ENCODE measurements at regions not wholly inside any gene's neighbourhood (a gene's known extent, or its start where the extent isn't known, plus 50 kb on each side); places are given as distances from the start of the nearest gene placed in this dataset.

GRCh38 chr3:135348690-135349089, 553.6 kb downstream of the EPHB1 start:
- Mint-ChIP-seq H3K27me3 (ENCODE audit: unreplicated experiment) (no peaks in the 10 kb centered on the region), H3K9me3 (ENCODE audit: unreplicated experiment) (no peaks in the 10 kb centered on the region), H3K4me1 (ENCODE audit: unreplicated experiment) (no peaks in the 10 kb centered on the region), H3K36me3 (ENCODE audit: low read depth, unreplicated experiment) (no peaks in the 10 kb centered on the region), H3K4me3 (ENCODE audit: unreplicated experiment) (no peak overlapping the region), H3K27ac (ENCODE audit: unreplicated experiment) (no peak overlapping the region)
- no peak for TF ChIP-seq CTCF (IDR thresholded peaks at IDR 0.05; ENCODE audit: unreplicated experiment)
- no peak for DNase-seq (ENCODE audit: low spot score)

- Mint-ChIP-seq H3K27me3 (ENCODE audit: unreplicated experiment) (no peaks in the 10 kb centered on the region), H3K27ac (ENCODE audit: unreplicated experiment) (no peak overlapping the region), H3K9me3 (ENCODE audit: unreplicated experiment) (no peaks in the 10 kb centered on the region), H3K4me1 (ENCODE audit: unreplicated experiment) (no peaks in the 10 kb centered on the region), H3K4me3 (ENCODE audit: unreplicated experiment) (no peak overlapping the region), H3K36me3 (ENCODE audit: low read depth, unreplicated experiment) (no peaks in the 10 kb centered on the region)
- no peak for TF ChIP-seq CTCF (IDR thresholded peaks at IDR 0.05; ENCODE audit: unreplicated experiment)
- DNase-seq (ENCODE audit: low spot score) = no peak
Observed at GRCh38 chr3:135349254-135349948, 554.3 kb downstream of the EPHB1 start.

GRCh38 chr3:135352213-135352612, 557.2 kb downstream of the EPHB1 start:
- no peak for TF ChIP-seq CTCF (IDR thresholded peaks at IDR 0.05; ENCODE audit: unreplicated experiment)
- H3K4me1 Mint-ChIP-seq (ENCODE audit: unreplicated experiment) = no peaks in the 10 kb centered on the region
- no peak for DNase-seq (ENCODE audit: low spot score)
- no peaks in the 10 kb centered on the region for H3K36me3 Mint-ChIP-seq (ENCODE audit: low read depth, unreplicated experiment)
- H3K4me3 Mint-ChIP-seq (ENCODE audit: unreplicated experiment) = no peak overlapping the region
- H3K27ac Mint-ChIP-seq (ENCODE audit: unreplicated experiment) = no peak overlapping the region
- no peaks in the 10 kb centered on the region for H3K9me3 Mint-ChIP-seq (ENCODE audit: unreplicated experiment)
- no peaks in the 10 kb centered on the region for H3K27me3 Mint-ChIP-seq (ENCODE audit: unreplicated experiment)

GRCh38 chr3:135362889-135363288, 567.8 kb downstream of the EPHB1 start:
- Mint-ChIP-seq H3K27me3 (ENCODE audit: unreplicated experiment) (peaks cover 4% of the 10 kb centered on the region), H3K4me3 (ENCODE audit: unreplicated experiment) (no peak overlapping the region), H3K9me3 (ENCODE audit: unreplicated experiment) (no peaks in the 10 kb centered on the region), H3K4me1 (ENCODE audit: unreplicated experiment) (no peaks in the 10 kb centered on the region), H3K36me3 (ENCODE audit: low read depth, unreplicated experiment) (no peaks in the 10 kb centered on the region), H3K27ac (ENCODE audit: unreplicated experiment) (no peak overlapping the region)
- TF ChIP-seq CTCF (IDR thresholded peaks at IDR 0.05; ENCODE audit: unreplicated experiment) = no peak
- DNase-seq (ENCODE audit: low spot score) = no peak

- peaks cover 4% of the 10 kb centered on the region for H3K4me1 Mint-ChIP-seq (ENCODE audit: unreplicated experiment)
Observed at GRCh38 chr3:135364676-135365075, 569.6 kb downstream of the EPHB1 start.

More at GRCh38 chr3:135364676-135365075, 569.6 kb downstream of the EPHB1 start:
- TF ChIP-seq CTCF (IDR thresholded peaks at IDR 0.05; ENCODE audit: unreplicated experiment) = no peak
- no peak overlapping the region for H3K27ac Mint-ChIP-seq (ENCODE audit: unreplicated experiment)
- H3K36me3 Mint-ChIP-seq (ENCODE audit: low read depth, unreplicated experiment) = no peaks in the 10 kb centered on the region
- H3K9me3 Mint-ChIP-seq (ENCODE audit: unreplicated experiment) = no peaks in the 10 kb centered on the region
- H3K4me3 Mint-ChIP-seq (ENCODE audit: unreplicated experiment) = no peak overlapping the region
- DNase-seq (ENCODE audit: low spot score) = no peak
- H3K27me3 Mint-ChIP-seq (ENCODE audit: unreplicated experiment) = peaks cover 4% of the 10 kb centered on the region

All from endothelial cell (in vitro differentiated cells).